ENCODE measurements at regions not wholly inside any gene's neighbourhood (a gene's known extent, or its start where the extent isn't known, plus 50 kb on each side); places are given as distances from the start of the nearest gene placed in this dataset.

DNA sequence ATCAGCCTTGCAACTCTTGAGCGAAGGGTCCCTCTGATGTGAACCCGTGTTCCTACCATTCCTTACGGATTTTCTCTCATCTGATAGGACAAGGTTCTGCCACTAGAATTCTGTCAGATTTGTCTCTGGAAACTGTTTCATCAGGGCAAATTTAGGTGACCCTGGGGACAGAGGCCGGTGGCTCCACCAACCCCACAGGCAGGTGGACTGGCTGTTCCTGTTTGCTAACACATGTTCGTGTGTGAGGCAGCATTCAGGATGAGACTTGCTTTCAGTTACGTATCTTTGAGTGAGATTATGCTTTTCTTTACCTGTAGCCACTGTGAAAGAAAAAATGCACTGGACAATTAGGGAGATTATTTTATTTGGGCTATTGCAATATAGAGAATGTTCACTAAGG is 449.9 kb downstream of the INHBA start:
- H3K4me3 ChIP-seq = no peak overlapping the region
- H3K27ac ChIP-seq (ENCODE audit: low read depth) = no peak overlapping the region
- H3K4me1 Mint-ChIP-seq = peaks cover 10% of the 10 kb centered on the region
- no peak overlapping the region for H2AFZ ChIP-seq
- no peaks in the 10 kb centered on the region for H3F3A ChIP-seq (replicated peaks; ENCODE audit: low read depth)
- H3K4me1 ChIP-seq (ENCODE audit: insufficient read depth) = no peaks in the 10 kb centered on the region
- H3K4me2 ChIP-seq = no peak overlapping the region
- H3K36me3 ChIP-seq (ENCODE audit: insufficient read depth) = no peaks in the 10 kb centered on the region
- H4K20me1 ChIP-seq (replicated peaks; ENCODE audit: insufficient read depth) = no peaks in the 10 kb centered on the region
- no peak for DNase-seq (ENCODE audit: low spot score)
- no peak overlapping the region for H3K27ac Mint-ChIP-seq
- no peaks in the 10 kb centered on the region for H3K27me3 ChIP-seq (ENCODE audit: insufficient read depth)
- no peak overlapping the region for H3K4me3 Mint-ChIP-seq
- H3K36me3 Mint-ChIP-seq (ENCODE audit: low read depth) = no peaks in the 10 kb centered on the region
- H3K27me3 Mint-ChIP-seq (ENCODE audit: insufficient read depth, low read depth, poor library complexity) = no peaks in the 10 kb centered on the region
- H3K79me2 ChIP-seq (replicated peaks; ENCODE audit: insufficient read depth) = no peaks in the 10 kb centered on the region
- no peak for ATAC-seq
- H3K9me3 Mint-ChIP-seq = peaks cover 9% of the 10 kb centered on the region; the same call in 2 of the 3 replicates
- TF ChIP-seq STAT1 (IDR thresholded peaks at IDR 0.05; ENCODE audit: unreplicated experiment) (no peak), POLR2AphosphoS5 (IDR thresholded peaks at IDR 0.05; ENCODE audit: low read depth) (no peak), ZNF331 (CRISPR knock-in tag; IDR thresholded peaks at IDR 0.05; ENCODE audit: low read depth) (no peak), JUNB (IDR thresholded peaks at IDR 0.05; ENCODE audit: unreplicated experiment) (no peak), NANOG (IDR thresholded peaks at IDR 0.05; ENCODE audit: borderline replicate concordance) (no peak), EZH2phosphoT487 (IDR thresholded peaks at IDR 0.05; ENCODE audit: unreplicated experiment) (no peak), CREB1 (CRISPR knock-in tag; IDR thresholded peaks at IDR 0.05; ENCODE audit: low read depth) (no peak), EZH2 (IDR thresholded peaks at IDR 0.05; ENCODE audit: low read depth, unreplicated experiment) (no peak), ZNF114 (CRISPR knock-in tag; IDR thresholded peaks at IDR 0.05) (no peak)
- TF ChIP-seq, protein P1, sequence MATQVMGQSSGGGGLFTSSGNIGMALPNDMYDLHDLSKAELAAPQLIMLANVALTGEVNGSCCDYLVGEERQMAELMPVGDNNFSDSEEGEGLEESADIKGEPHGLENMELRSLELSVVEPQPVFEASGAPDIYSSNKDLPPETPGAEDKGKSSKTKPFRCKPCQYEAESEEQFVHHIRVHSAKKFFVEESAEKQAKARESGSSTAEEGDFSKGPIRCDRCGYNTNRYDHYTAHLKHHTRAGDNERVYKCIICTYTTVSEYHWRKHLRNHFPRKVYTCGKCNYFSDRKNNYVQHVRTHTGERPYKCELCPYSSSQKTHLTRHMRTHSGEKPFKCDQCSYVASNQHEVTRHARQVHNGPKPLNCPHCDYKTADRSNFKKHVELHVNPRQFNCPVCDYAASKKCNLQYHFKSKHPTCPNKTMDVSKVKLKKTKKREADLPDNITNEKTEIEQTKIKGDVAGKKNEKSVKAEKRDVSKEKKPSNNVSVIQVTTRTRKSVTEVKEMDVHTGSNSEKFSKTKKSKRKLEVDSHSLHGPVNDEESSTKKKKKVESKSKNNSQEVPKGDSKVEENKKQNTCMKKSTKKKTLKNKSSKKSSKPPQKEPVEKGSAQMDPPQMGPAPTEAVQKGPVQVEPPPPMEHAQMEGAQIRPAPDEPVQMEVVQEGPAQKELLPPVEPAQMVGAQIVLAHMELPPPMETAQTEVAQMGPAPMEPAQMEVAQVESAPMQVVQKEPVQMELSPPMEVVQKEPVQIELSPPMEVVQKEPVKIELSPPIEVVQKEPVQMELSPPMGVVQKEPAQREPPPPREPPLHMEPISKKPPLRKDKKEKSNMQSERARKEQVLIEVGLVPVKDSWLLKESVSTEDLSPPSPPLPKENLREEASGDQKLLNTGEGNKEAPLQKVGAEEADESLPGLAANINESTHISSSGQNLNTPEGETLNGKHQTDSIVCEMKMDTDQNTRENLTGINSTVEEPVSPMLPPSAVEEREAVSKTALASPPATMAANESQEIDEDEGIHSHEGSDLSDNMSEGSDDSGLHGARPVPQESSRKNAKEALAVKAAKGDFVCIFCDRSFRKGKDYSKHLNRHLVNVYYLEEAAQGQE (IDR thresholded peaks at IDR 0.05; ENCODE audit: unreplicated experiment) = no peak
- TF ChIP-seq, protein P2, sequence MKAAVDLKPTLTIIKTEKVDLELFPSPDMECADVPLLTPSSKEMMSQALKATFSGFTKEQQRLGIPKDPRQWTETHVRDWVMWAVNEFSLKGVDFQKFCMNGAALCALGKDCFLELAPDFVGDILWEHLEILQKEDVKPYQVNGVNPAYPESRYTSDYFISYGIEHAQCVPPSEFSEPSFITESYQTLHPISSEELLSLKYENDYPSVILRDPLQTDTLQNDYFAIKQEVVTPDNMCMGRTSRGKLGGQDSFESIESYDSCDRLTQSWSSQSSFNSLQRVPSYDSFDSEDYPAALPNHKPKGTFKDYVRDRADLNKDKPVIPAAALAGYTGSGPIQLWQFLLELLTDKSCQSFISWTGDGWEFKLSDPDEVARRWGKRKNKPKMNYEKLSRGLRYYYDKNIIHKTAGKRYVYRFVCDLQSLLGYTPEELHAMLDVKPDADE (IDR thresholded peaks at IDR 0.05) = no peak
- TF ChIP-seq, protein P3, sequence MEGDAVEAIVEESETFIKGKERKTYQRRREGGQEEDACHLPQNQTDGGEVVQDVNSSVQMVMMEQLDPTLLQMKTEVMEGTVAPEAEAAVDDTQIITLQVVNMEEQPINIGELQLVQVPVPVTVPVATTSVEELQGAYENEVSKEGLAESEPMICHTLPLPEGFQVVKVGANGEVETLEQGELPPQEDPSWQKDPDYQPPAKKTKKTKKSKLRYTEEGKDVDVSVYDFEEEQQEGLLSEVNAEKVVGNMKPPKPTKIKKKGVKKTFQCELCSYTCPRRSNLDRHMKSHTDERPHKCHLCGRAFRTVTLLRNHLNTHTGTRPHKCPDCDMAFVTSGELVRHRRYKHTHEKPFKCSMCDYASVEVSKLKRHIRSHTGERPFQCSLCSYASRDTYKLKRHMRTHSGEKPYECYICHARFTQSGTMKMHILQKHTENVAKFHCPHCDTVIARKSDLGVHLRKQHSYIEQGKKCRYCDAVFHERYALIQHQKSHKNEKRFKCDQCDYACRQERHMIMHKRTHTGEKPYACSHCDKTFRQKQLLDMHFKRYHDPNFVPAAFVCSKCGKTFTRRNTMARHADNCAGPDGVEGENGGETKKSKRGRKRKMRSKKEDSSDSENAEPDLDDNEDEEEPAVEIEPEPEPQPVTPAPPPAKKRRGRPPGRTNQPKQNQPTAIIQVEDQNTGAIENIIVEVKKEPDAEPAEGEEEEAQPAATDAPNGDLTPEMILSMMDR (conservative IDR thresholded peaks at IDR 0.05; ENCODE audit: low read depth in 2 of 2) = no peak
- TF ChIP-seq, protein P4, sequence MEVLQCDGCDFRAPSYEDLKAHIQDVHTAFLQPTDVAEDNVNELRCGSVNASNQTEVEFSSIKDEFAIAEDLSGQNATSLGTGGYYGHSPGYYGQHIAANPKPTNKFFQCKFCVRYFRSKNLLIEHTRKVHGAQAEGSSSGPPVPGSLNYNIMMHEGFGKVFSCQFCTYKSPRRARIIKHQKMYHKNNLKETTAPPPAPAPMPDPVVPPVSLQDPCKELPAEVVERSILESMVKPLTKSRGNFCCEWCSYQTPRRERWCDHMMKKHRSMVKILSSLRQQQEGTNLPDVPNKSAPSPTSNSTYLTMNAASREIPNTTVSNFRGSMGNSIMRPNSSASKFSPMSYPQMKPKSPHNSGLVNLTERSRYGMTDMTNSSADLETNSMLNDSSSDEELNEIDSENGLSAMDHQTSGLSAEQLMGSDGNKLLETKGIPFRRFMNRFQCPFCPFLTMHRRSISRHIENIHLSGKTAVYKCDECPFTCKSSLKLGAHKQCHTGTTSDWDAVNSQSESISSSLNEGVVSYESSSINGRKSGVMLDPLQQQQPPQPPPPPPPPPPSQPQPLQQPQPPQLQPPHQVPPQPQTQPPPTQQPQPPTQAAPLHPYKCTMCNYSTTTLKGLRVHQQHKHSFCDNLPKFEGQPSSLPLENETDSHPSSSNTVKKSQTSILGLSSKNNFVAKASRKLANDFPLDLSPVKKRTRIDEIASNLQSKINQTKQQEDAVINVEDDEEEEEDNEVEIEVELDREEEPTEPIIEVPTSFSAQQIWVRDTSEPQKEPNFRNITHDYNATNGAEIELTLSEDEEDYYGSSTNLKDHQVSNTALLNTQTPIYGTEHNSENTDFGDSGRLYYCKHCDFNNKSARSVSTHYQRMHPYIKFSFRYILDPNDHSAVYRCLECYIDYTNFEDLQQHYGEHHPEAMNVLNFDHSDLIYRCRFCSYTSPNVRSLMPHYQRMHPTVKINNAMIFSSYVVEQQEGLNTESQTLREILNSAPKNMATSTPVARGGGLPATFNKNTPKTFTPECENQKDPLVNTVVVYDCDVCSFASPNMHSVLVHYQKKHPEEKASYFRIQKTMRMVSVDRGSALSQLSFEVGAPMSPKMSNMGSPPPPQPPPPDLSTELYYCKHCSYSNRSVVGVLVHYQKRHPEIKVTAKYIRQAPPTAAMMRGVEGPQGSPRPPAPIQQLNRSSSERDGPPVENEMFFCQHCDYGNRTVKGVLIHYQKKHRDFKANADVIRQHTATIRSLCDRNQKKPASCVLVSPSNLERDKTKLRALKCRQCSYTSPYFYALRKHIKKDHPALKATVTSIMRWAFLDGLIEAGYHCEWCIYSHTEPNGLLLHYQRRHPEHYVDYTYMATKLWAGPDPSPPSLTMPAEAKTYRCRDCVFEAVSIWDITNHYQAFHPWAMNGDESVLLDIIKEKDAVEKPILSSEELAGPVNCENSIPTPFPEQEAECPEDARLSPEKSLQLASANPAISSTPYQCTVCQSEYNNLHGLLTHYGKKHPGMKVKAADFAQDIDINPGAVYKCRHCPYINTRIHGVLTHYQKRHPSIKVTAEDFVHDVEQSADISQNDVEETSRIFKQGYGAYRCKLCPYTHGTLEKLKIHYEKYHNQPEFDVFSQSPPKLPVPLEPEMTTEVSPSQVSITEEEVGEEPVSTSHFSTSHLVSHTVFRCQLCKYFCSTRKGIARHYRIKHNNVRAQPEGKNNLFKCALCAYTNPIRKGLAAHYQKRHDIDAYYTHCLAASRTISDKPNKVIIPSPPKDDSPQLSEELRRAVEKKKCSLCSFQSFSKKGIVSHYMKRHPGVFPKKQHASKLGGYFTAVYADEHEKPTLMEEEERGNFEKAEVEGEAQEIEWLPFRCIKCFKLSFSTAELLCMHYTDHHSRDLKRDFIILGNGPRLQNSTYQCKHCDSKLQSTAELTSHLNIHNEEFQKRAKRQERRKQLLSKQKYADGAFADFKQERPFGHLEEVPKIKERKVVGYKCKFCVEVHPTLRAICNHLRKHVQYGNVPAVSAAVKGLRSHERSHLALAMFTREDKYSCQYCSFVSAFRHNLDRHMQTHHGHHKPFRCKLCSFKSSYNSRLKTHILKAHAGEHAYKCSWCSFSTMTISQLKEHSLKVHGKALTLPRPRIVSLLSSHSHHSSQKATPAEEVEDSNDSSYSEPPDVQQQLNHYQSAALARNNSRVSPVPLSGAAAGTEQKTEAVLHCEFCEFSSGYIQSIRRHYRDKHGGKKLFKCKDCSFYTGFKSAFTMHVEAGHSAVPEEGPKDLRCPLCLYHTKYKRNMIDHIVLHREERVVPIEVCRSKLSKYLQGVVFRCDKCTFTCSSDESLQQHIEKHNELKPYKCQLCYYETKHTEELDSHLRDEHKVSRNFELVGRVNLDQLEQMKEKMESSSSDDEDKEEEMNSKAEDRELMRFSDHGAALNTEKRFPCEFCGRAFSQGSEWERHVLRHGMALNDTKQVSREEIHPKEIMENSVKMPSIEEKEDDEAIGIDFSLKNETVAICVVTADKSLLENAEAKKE (CRISPR knock-in tag; IDR thresholded peaks at IDR 0.05) = no peak
- peaks cover 18% of the 10 kb centered on the region; the same call in 1 of the 2 replicates for H3K9me2 ChIP-seq (ENCODE audit: insufficient read depth)

All from GM23338 (cell line).